Natural killer cell treated with Interleukin-12 subunit alpha and Interleukin-12 subunit beta and Interleukin-15 and Interleukin-18, amount 100 ng/mL, for 72 hours (primary cell): ENCODE measurements at regions not wholly inside any gene's neighbourhood (a gene's known extent, or its start where the extent isn't known, plus 50 kb on each side); places are given as distances from the start of the nearest gene placed in this dataset.
A peak's percentile ranks its signal among the peaks of the same experiment; 100 is the strongest.
"Not testable (repeated sequence)": the region's sequence is repeated elsewhere in the genome, so short reads cannot be mapped to it uniquely, and the experiment has no call there.

Source experiments
- ATAC-seq, 2 donors: fragments of 150-1000 bp; cut with Tn5 transposase in 1 of 2; sonication (Bioruptor Pico), chemical (Tn5 transposase) in 1 of 2; 2 replicates each; pipeline ENCODE4 v1.10.0; 2021
- DNase-seq: peaks from one replicate; pipeline ENCODE4 v3.0.0; 2022; ENCODE audit warnings: low spot score
- H3K27ac Mint-ChIP-seq, 2 donors: 1 replicate in 1 of 2; 2 replicates in 1 of 2; pipeline ENCODE4 v1.8.0; 2022; ENCODE audit warnings: mixed read lengths in 2 of 2, mild to moderate bottlenecking in 1 of 2, moderate library complexity in 1 of 2
- H3K27me3 Mint-ChIP-seq, 2 donors: 1 replicate in 1 of 2; 2 replicates in 1 of 2; pipeline ENCODE4 v1.8.0; 2022; ENCODE audit warnings: mixed read lengths in 2 of 2
- H3K36me3 Mint-ChIP-seq: one replicate; pipeline ENCODE4 v1.8.0; 2022; ENCODE audit warnings: mixed read lengths
- H3K4me1 Mint-ChIP-seq, 2 donors: 1 replicate in 1 of 2; 2 replicates in 1 of 2; pipeline ENCODE4 v1.8.0; 2022; ENCODE audit warnings: low read depth in 2 of 2, mixed read lengths in 2 of 2, mild to moderate bottlenecking in 1 of 2
- H3K4me3 Mint-ChIP-seq: one replicate; pipeline ENCODE4 v1.8.0; 2022; ENCODE audit warnings: mixed read lengths
- H3K9me3 Mint-ChIP-seq: 2 replicates; pipeline ENCODE4 v1.8.0; 2022; ENCODE audit warnings: mixed read lengths

GRCh38 chr10:90992462-90992861 lies 71.6 kb upstream of the ANKRD1 start:
- no peaks in the 10 kb centered on the region for H3K4me1 Mint-ChIP-seq
- no peak overlapping the region for H3K27ac Mint-ChIP-seq
- H3K36me3 Mint-ChIP-seq, result no peaks in the 10 kb centered on the region
- no peak for ATAC-seq
- no peak overlapping the region for H3K4me3 Mint-ChIP-seq
- H3K27me3 Mint-ChIP-seq, result peaks cover 15 to 22% of the 10 kb centered on the region in 2 donors
- H3K9me3 Mint-ChIP-seq, result no peaks in the 10 kb centered on the region
- DNase-seq, result no peak

DNA sequence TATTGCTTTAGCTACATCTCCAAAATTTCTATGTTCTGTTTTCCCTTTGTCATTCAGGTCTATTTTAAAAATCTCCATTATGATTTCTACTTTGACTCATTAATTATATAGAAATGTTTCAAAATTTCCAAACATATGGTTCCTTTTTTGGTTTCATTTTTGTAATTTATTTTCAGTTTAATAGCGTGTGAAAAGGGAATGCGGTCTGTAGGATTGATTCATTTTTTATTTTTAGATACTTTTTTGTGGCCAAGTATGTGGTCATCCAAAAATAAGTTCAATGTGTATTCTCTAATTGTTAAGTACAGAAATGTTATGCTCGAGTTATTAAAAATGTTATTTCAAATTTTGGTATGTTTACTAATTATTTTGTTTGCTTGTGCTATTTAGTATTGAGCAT lies 72.5 kb upstream of the ANKRD1 start:
- H3K36me3 Mint-ChIP-seq, result no peaks in the 10 kb centered on the region
- no peak overlapping the region for H3K27ac Mint-ChIP-seq
- ATAC-seq (no peak), DNase-seq (no peak)
- H3K4me3 Mint-ChIP-seq, result no peak overlapping the region
- no peaks in the 10 kb centered on the region for H3K9me3 Mint-ChIP-seq
- no peaks in the 10 kb centered on the region for H3K4me1 Mint-ChIP-seq
- H3K27me3 Mint-ChIP-seq, result peaks cover 19 to 22% of the 10 kb centered on the region in 2 donors

GRCh38 chr10:90997670-90998069 lies 76.8 kb upstream of the ANKRD1 start:
- Mint-ChIP-seq H3K27me3 (peaks cover 20 to 28% of the 10 kb centered on the region in 2 donors), H3K27ac (no peak overlapping the region), H3K36me3 (no peaks in the 10 kb centered on the region), H3K4me3 (no peak overlapping the region), H3K4me1 (no peaks in the 10 kb centered on the region), H3K9me3 (no peaks in the 10 kb centered on the region)
- DNase-seq (no peak), ATAC-seq (no peak)

- Mint-ChIP-seq H3K4me1 (no peaks in the 10 kb centered on the region), H3K4me3 (no peak overlapping the region), H3K36me3 (no peaks in the 10 kb centered on the region), H3K27ac (no peak overlapping the region), H3K9me3 (no peaks in the 10 kb centered on the region), H3K27me3 (peaks cover 14 to 20% of the 10 kb centered on the region in 2 donors)
- ATAC-seq (no peak), DNase-seq (no peak)
These were observed 78.0 kb upstream of the ANKRD1 start for GRCh38 chr10:90998733-90999511.

DNA sequence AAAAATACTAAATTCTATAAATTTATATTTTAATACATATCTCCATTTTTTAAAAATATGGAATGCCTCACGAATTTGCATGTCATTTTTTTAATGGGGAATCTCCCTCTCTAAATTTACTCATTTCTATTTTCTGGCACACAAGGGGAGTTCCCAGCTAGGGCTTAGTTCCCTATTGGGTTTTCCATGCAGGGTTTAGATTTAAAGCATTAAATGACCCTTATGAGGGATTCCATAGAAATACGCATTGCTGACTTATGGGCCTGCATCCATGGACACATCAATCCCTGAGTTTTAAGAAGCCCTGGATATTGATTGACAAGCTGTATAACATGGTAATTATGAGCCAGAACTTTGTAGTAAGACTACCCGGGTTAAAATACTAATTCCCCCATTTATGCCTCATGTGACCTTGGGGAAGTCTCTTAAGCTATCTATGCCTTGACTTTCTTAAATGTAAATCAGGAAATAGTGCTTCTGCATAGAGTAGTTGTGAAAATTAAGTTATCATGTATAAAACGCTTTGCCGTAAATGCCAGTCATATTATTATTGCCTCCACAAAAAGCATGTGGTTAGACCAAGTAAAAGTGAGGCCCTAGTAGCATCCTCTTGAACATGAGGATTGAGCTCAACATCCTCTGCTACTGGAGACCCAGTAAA lies 78.8 kb upstream of the ANKRD1 start:
- Mint-ChIP-seq H3K4me1 (no peaks in the 10 kb centered on the region), H3K27me3 (peaks cover 10 to 13% of the 10 kb centered on the region in 2 donors), H3K4me3 (no peak overlapping the region), H3K27ac (no peak overlapping the region), H3K36me3 (no peaks in the 10 kb centered on the region), H3K9me3 (no peaks in the 10 kb centered on the region)
- ATAC-seq, result no peak
- DNase-seq, result no peak

- no peaks in the 10 kb centered on the region for H3K9me3 Mint-ChIP-seq
These were observed 79.6 kb upstream of the ANKRD1 start for GRCh38 chr10:91000470-91000869.

DNA sequence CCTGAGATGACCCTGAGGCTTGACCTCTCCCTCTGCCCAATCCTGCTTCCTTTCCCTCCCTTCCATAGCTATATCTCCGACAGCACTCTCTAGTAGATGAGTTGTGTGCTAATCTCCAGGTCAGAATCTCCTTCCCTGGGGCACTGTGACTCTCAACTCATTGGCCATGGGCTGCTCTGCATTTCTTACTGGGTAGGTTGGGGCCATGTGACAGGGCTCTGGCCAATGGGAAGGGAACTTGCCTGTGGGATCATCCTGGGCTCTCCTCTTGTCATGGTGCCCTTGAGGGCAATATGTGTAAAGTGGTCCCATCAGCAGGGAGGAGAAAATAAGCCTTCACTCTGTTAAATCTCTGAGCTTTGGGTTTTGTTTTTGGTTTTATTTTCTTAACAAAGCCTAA lies 80.1 kb upstream of the ANKRD1 start:
- ATAC-seq (no peak), DNase-seq (no peak)
- peaks cover 0 to under 1% of the 10 kb centered on the region in 2 donors for H3K4me1 Mint-ChIP-seq
- no peak overlapping the region for H3K4me3 Mint-ChIP-seq
- no peaks in the 10 kb centered on the region for H3K9me3 Mint-ChIP-seq
- peaks cover 5 to 6% of the 10 kb centered on the region in 2 donors for H3K27me3 Mint-ChIP-seq
- no peaks in the 10 kb centered on the region for H3K36me3 Mint-ChIP-seq
- H3K27ac Mint-ChIP-seq, result no peak overlapping the region

More at GRCh38 chr10:91000470-91000869, 79.6 kb upstream of the ANKRD1 start:
- no peak for DNase-seq
- no peak overlapping the region for H3K27ac Mint-ChIP-seq
- no peaks in the 10 kb centered on the region for H3K36me3 Mint-ChIP-seq
- ATAC-seq, result peak; percentile 6 to 43
- H3K27me3 Mint-ChIP-seq, result peaks cover 8 to 10% of the 10 kb centered on the region in 2 donors
- H3K4me3 Mint-ChIP-seq, result no peak overlapping the region
- H3K4me1 Mint-ChIP-seq, result no peaks in the 10 kb centered on the region

DNA sequence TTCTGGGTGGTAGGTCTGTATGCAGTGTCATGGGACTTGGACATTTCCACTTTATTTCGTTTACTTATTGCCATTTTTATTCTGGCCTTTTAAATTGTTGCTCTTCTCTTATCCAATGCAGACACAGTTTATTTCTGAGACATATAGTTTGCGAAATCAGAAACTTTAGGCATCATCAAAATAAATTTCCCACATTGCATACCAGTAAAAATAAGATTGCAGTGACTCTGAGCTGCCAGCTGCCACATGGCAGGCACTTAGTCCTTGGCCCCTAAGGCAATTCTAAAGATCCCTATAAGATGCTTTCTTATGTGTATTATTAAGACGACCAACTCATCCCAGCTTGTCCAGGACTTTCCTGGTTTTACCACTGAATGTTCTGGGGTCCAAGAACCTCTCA lies 81.8 kb upstream of the ANKRD1 start:
- H3K36me3 Mint-ChIP-seq, result no peaks in the 10 kb centered on the region
- H3K27me3 Mint-ChIP-seq, result peaks cover 5 to 6% of the 10 kb centered on the region in 2 donors
- H3K4me3 Mint-ChIP-seq, result no peak overlapping the region
- H3K9me3 Mint-ChIP-seq, result no peaks in the 10 kb centered on the region
- DNase-seq (no peak), ATAC-seq (no peak)
- peaks cover 0 to 15% of the 10 kb centered on the region in 2 donors for H3K4me1 Mint-ChIP-seq
- no peak overlapping the region for H3K27ac Mint-ChIP-seq

GRCh38 chr10:91003379-91003778 lies 82.5 kb upstream of the ANKRD1 start:
- ATAC-seq, result not testable (repeated sequence)

DNA sequence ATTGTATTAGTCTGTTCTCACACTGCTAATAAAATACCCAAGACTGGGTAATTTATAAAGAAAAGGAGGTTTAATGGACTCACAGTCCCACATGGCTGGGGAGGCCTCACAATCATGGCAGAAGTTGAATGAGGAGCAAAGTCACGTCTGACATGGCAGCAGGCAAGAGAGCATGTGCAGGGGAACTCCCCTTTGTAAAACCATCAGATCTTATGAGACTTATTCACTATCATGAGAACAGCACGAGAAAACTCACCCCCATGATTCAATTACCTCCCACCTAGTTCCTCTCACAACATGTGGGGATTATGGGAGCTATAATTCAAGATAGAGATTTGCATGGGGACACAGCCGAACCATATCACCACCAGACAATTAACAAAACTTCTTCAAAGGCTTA lies 84.4 kb upstream of the ANKRD1 start:
- ATAC-seq, H3K27ac Mint-ChIP-seq: not testable (repeated sequence)

More at GRCh38 chr10:91003379-91003778, 82.5 kb upstream of the ANKRD1 start:
- not testable (repeated sequence) for H3K36me3 Mint-ChIP-seq, H3K27me3 Mint-ChIP-seq, DNase-seq, H3K9me3 Mint-ChIP-seq, H3K27ac Mint-ChIP-seq, H3K4me3 Mint-ChIP-seq
- H3K4me1 Mint-ChIP-seq, result peaks cover 0 to 15% of the 10 kb centered on the region in 2 donors

DNA sequence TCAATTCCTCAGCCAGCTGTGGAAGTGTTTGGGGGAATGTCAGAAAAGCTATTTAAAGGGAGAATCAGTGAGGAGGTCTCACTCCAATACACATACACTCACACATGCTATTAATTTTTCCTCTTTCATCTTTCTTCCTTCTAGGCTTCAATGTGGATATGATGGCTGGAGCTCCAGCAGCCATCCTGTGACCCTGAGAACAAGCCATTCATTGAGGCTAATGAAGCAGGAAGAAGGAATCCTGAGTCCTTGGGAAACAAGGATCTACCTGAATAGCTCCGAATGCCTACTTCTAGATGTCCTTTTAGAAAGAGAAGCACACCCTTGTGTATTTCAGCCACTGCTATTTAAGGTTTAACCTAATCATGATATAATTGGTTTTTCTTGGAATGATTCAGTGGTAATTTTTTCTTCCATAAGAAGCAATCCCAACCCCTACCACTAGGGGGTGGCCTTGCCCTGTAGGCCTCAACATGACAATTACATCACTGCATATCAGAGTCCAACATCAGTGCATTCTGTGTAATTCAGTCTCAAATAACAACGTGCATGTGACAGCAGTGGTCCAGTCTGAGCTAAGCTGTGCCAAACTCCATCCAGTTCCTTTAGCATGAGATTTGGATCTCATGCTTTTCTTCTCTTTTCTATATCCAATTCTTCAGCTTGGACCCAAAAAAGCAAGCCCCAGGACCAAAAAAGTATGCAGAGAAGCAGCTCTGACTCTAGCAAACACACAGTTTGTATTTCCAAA lies 85.3 kb upstream of the ANKRD1 start:
- Mint-ChIP-seq H3K27ac (no peak overlapping the region), H3K4me3 (no peak overlapping the region), H3K27me3 (no peaks in the 10 kb centered on the region), H3K36me3 (no peaks in the 10 kb centered on the region), H3K9me3 (no peaks in the 10 kb centered on the region), H3K4me1 (peaks cover 0 to 15% of the 10 kb centered on the region in 2 donors)
- ATAC-seq (peak; percentile 71 to 78), DNase-seq (peak; percentile 77)

More for the DNA sequence above, 84.4 kb upstream of the ANKRD1 start:
- not testable (repeated sequence) for H3K36me3 Mint-ChIP-seq, H3K9me3 Mint-ChIP-seq, H3K4me3 Mint-ChIP-seq, H3K27me3 Mint-ChIP-seq, DNase-seq
- H3K4me1 Mint-ChIP-seq, result peaks cover 0 to 15% of the 10 kb centered on the region in 2 donors

DNA sequence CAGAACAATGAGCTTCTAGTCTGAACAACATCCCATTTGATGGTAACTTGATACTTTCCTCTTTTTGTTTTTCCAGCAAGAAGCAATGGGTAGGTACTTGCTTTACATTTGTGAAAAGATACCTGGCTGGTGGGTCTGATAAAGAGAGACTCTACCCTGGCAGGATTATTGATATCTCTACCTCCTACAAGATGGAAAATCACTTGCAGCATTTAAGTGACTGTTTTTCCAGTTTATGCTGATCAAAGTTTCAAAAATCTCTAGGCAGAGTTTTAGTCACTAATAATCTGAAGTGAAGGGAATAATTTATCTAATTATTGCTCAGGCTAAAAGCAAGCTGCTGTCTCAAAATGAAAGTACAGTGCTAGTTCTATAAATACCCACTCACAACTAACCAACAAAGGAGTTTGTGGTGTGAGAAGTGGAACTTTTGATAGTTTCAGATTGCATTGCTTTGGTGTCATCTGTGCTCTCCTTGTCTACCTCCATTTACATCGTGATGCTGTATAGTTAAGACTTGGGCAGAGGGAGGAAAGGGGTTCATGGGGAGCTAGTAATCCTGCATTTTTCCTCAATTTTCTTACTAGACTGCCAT lies 86.0 kb upstream of the ANKRD1 start:
- no peaks in the 10 kb centered on the region for H3K36me3 Mint-ChIP-seq
- H3K27ac Mint-ChIP-seq, result no peak overlapping the region
- peaks cover 0 to 15% of the 10 kb centered on the region in 2 donors for H3K4me1 Mint-ChIP-seq
- DNase-seq, result no peak
- peak; percentile 65 to 86 for ATAC-seq
- peaks cover 0 to 2% of the 10 kb centered on the region in 2 donors for H3K27me3 Mint-ChIP-seq
- H3K4me3 Mint-ChIP-seq, result peak overlapping the region; percentile 35
- H3K9me3 Mint-ChIP-seq, result no peaks in the 10 kb centered on the region

DNA sequence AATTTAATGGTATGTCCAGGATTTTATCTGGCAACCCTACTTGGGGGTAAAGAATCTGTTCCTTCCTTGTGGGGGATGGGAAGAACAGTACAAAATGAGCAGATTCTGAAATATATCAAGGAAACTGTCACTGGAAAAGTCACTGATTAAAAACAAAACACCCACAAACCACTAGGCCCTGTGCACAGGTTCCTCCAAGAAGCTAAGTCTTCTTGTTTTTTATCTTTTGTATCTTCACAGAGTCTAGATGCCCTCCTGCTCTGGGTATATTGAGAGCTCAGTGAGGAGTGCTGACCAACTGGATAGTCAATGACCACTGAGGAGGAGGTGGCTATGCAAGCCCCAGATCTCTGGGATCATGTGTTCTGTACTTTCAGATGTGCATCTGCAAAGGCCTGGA lies 86.8 kb upstream of the ANKRD1 start:
- ATAC-seq (peak in 1 of 2 donors; percentile 56), DNase-seq (no peak)
- peaks cover 0 to 15% of the 10 kb centered on the region in 2 donors for H3K4me1 Mint-ChIP-seq
- no peaks in the 10 kb centered on the region for H3K36me3 Mint-ChIP-seq
- peaks cover 6 to 8% of the 10 kb centered on the region in 2 donors for H3K27me3 Mint-ChIP-seq
- H3K4me3 Mint-ChIP-seq, result no peak overlapping the region
- no peak overlapping the region for H3K27ac Mint-ChIP-seq
- no peaks in the 10 kb centered on the region for H3K9me3 Mint-ChIP-seq
